GM21360 (cell line): ENCODE measurements at regions not wholly inside any gene's neighbourhood (a gene's known extent, or its start where the extent isn't known, plus 50 kb on each side); places are given as distances from the start of the nearest gene placed in this dataset.

ENCODE experiments used
- ATAC-seq: cut with Tn5 transposase; IDR thresholded peaks from one replicate; pipeline ENCODE4 v1.9.1; 2021; ENCODE audit warnings: mild to moderate bottlenecking, moderate library complexity; ENCODE audit not compliant: unreplicated experiment

DNA sequence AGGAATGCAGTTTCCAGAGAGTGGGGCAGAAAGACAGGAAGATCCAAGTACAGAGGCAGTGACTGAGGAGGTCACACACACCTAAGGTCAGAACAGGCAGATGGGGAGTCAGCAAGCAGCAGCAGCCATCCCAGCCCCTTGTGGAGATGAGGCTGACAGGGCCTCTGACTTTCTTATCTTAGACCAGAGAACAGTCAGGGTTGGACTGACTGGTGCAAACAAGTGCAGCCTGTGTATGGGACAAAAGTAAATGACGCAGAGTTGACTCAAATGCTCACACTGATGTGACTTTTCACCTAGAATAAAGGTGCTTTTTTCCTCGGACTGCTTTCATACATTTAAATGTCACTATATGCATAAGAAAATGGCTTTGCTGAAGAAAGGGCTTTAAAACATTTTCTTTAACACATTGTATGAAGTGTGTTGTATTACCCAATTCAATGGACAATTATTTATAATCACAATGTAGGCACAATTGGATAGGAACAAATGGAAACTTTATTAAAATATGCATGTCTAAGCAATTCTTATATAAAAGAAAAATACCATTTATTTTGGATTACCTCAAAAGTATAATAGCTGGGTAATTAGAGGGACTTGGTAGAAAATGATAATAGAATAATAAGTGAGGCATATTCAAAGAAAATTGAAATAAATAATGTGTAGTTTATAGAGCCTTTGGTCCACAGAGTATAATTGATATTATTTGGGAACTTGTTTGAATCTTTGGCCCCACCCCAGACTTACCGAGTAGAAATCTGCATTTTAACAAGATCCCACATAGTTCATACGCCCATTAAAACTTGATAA lies 1321.5 kb upstream of the CELF4 start:
- ATAC-seq: no peak

DNA sequence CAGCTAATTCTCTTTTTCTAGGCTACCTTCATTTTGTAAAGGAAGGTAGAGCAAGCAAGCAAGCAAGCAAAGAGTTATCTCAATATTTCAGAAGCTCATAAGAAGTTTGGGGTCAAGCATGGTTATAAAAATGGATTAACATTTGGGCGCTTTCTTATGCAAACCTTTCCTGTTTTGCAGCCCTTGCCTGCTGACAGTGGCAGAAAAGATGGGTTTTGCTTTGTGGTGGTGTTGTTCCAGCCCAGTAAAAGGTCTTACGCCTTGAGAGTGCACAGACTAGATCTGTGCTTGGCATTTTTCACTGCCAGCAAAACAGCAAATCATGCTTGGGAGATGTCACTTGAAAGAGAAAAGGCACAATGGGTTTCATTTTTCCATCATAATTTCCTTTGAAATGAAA lies 1320.6 kb upstream of the CELF4 start:
- ATAC-seq: no peak

DNA sequence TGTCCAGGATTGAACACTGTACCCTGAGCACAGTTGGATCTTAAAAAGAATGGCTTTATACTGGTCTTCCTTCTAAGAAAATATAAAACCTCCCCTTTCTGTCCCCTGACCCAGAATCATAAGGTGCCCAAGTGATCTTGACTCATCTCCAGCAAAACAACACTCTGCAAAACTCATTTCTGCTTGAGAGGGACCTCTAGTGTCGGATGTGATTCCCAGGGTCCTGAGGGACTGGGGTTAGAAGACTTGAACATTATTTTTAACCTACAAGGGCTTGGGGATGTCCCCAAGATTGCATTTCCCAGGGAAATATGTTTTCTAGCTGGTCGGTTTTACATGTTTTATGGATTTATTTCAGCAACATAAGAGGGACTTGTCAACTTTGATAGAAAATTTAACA lies 1318.5 kb upstream of the CELF4 start:
- ATAC-seq: no peak

DNA sequence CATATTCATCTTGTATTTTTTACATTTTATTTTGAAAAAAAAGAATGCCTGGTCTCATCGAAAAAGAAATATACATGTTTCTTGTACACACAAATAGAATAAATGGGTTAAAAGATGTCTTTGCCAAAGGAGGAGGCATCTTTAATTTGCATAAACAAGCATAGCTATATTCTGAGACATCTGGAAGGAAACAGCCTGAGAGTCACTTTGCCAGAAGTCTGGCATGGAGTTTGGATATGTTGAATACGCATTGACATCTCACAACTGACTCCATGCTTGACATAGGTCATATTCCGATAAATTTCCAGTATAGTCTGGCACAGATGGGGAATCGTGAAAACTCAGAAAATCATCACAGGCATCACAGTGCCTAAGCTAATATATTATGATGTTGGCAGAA lies 1317.5 kb upstream of the CELF4 start:
- ATAC-seq: no peak

DNA sequence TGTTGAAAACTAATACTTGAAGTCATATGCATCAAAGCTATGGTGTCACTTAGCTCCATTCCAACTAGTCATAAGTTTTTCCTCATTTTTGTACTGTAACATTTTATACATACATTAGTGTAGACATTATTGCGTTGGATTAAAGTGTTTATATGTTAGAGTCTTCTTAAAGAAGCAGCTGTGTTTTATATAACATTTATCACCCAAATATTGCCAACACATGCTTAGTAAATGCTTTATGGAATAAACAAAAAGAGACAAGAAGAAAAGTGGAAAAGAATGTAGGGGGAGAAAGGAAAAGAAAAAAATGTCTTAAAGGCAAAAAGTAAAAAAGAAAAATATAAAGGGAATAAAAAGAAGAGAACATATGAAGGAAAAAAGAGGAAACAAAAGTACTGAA lies 1314.3 kb upstream of the CELF4 start:
- ATAC-seq: no peak

DNA sequence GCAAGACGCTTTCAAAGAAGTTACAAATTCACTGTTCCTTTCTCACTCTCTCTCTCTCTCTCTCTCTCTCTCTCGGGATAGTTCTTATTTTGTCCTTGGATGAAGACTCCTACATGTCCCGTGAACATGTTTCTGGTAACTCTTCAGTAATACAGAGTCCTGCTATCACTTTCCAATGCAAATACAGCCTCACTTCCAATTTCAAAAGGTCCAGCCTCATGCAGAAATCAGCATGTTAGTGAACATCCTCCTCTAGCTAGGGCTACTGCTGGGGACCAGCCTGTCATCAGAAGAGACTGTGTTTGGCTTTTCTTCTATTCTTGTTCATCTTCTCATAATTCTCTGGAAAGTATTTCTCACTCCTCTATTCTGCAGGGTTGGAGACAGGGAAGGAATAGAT lies 1306.7 kb upstream of the CELF4 start:
- ATAC-seq: no peak

DNA sequence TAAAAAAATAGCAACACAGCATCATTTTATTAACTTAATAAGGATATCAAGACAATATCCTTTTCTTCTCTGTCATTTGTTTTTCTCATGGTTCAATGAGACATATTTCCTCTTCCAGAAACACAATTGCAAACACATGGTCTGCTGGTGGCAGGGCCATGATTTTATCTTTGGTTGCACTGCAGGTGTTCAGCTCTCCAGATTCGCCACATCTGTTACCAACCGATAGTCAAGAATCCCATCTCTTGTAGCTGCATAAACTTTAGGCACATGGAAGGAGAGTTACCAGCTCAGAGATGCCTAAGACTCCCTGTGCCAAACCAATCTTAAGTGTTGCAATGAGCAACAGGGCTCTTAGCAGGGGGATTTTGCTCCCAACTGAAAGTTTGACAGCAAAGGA lies 1303.2 kb upstream of the CELF4 start:
- no peak for ATAC-seq

DNA sequence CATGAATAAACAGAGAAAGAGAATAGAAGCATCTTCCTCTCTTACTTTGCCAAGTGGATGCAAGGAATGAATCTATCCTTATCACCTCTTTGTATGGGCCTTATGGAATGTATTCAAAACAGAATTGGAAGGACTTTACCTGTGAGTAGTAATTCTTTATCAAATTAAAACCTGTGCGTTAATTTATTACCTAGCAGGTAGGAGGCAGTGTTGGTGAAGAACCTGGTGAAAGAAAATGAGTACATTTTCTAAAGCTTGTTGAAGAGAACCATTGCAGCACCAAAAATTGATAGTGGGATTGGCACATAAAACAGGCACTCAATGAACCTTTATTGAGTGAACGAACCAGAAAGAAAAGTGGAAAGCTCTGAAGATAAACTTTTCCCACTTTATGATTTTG lies 1302.1 kb upstream of the CELF4 start:
- no peak for ATAC-seq

DNA sequence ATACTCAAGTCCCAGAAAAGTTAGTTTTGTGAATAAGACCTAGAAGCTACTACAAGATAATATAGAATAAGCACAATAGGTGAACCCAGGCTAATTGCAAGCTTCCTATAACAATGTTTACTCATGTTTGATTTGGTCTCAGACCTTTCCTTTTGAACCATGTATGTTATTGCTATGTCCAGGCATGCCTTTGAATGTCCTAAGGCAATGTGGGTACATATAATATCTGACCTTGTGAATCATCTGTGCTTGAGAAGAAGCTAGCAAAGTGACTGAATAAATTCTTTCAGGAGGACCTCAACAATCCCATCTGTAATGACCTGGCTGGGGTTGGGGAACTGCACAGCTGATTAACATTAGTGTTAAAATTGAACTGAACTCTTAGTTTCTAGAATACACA lies 1285.9 kb upstream of the CELF4 start:
- ATAC-seq: no peak

DNA sequence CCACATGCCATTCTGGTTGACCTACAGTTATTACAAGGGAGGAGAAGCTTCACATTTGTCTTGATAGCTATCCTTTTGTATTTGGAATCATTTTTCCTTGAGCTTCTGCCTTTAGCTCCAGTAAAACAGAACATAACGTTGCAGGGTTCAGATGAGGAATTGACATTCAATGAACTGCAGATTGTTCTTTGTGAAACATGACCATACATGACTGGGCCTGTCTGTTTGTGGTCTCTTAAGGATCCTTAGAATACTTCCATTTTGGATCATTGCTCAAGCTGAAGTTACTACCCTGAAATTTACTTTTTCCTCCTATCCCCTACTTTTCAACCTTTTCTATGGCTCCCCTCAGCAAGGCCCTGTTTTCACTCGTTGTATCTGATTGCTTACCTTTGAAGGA lies 1281.7 kb upstream of the CELF4 start:
- no peak for ATAC-seq

DNA sequence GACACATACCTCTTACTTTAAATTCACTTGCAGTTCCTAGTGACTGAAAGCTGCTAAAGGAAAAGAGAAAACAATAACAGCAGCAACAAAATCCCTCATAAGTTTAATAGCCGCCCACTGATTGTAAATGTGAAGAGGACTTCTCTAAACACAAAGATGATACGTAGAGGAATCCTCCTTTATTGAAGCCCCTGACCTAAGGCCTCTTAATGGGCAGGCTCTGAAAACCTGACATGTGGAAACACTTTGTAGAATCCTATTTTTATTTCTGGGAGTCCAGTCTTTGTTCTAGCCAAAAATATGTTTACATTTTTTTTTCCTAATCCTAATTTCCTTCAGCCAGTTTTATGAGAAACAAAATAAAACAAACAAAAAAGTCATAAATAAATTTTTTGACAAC lies 1277.7 kb upstream of the CELF4 start:
- ATAC-seq: no peak

DNA sequence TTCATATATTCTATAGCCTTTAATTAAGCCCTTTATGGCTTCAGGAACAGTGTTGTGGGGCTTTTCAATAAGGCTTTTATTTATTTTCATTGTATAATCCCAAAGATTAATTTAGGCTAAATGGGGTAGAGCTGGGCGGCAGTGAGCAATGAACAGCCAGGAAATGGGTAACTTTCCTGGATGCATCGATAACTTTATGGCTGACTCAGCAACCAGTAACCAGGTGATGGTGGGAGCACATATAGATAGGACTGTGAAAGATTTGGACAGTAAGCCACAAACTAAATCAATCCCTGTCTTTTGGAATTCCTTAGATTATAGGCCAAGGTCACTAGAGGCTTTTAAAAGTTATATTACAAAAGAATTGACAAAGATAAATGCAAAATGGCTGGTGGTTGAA lies 1260.6 kb upstream of the CELF4 start:
- ATAC-seq: no peak

DNA sequence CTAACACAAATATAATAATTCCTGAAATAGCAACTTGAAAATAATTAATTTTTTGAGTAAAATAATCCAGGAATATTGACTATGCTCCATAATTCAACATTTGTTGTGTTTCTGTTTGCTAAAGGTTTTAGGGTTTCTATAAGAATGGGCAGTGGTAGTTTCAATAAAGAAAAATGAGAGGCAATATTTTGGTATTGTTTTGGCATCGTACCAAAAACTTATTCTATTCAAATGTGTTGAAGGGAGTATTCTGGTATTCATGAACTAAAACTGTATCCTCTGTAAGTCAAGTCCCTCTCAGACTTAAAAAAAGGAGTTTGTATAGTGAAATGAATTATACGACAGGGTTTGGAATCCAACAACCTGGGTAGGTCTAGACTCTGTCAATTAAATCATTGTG lies 1245.6 kb upstream of the CELF4 start:
- ATAC-seq: no peak

DNA sequence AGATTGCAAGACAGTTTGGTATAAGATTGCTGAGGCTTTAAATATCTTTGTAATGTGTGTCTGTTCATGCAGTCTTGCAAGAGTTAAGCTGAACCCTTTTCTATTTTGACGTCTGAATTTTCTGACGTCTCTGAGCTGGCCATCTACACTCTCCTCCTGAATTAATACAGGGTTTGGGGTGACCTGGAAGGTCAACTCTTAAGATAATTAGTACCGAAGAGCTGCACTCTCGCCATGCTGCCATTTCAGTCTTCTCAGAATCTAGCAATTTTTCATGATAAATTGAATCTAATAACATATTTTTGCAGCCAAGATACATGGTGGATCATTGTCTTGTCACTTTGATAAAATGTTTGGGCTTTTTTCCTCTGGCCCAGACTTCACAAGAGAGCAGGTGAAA lies 1245.2 kb upstream of the CELF4 start:
- no peak for ATAC-seq

DNA sequence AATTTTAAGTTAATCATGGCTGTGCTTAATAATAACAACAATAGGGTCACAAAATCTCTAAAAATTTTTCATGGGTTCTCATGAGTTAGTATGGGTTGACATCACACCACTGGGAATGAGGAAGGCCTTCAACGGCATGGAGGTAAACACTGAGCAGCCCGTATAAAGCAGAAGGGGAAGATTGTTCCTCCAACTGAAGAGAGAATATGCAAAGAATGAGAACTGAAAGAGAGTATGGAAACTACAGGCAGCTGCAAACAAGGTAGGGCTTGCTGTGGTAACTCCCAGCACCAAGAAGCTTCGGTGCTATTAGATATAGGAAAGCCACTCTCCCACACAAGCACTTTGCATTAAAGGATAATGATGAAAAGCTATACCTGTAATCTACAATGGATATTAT lies 1242.3 kb upstream of the CELF4 start:
- ATAC-seq: no peak

DNA sequence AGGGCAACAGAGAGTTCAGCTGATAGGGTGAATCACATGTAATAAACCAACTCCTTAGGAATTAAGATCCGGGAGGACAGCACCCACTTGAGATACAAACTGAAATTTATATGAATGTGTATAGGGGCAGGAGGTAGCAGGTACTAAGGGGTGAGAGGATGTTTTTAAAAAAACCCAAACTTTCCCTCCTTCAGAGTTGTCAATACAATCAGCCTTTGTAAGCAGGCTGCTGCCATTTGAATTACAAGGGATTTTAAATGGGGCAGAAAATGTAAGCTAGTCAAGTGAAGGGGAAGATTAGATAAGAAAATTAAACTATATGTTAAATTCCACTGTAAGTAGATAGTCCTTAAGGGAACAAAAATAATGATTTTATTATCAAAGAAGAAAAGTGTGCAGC lies 1239.7 kb upstream of the CELF4 start:
- ATAC-seq: no peak

DNA sequence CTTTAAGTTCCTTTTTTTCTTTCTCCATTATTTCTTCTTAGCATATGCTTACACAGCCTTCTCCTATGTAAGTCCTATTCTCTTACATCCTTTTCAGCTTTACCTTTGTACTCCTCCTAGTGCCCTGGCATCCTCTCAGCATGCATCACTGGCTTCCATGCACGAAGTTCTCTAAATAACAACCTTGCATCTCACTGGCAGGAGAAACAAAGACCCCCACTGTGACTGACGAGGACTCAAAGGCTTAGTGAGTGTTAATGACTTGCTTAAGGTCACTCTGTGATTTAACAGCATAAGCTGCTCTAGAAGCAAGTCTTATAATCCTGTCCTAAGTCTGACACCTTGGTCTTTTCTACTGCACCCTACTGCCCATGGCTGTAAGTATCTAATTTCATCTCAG lies 1236.0 kb upstream of the CELF4 start:
- no peak for ATAC-seq

DNA sequence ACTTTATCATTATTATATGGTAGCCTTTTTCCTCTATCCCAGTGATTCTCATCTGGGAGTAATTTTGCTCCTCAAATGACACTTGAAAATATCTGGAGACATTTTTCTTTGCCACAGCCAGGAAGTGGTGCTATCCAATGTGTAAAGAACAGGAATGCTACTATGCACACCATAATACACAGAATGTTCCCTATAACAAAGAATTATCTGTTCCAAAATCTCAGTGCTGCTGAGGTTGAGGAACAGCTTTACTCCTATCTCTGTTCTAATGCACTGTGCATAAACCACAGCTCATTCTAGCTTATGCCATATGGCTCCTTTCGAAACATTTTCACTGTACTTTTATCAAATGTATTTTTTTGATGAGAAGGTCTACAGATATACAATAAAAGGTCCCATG lies 1231.2 kb upstream of the CELF4 start:
- ATAC-seq: no peak

DNA sequence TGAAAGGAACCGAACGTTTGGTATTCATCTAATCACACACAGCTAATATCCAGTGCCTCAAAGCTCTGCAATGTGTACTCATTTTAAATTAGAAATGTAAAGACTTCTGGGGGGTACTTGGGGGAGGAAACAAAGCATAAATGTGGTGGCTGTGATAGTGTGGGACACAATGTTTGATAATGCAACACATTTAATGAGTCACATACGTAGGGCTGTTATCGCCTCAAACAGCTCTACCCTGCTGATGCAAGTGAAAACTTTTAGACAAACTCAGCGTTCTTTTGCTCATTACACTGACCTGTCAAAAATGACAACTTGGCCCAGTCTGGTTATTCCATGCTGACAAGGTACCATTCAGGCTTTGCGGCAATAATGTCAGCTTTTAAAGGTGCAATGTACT lies 1227.1 kb upstream of the CELF4 start:
- no peak for ATAC-seq

DNA sequence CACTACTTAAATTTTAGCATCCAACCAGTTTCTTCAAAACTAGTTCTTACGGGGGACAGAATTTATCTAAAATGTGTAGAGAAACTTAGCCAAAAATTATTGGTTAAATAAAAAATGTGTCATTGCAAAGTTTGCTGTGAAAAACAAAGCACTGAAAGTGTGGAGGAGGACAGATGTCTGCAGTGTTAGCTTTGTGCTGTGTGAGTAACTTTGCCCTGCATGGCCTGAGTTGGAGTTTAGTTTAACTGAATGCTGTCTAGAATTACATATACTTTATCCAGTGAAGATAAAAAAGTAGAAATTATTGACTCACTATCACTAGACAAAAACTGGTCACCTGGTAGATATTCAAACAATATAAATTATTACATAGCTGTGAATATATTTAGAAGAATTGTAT lies 1225.2 kb upstream of the CELF4 start:
- ATAC-seq: no peak

DNA sequence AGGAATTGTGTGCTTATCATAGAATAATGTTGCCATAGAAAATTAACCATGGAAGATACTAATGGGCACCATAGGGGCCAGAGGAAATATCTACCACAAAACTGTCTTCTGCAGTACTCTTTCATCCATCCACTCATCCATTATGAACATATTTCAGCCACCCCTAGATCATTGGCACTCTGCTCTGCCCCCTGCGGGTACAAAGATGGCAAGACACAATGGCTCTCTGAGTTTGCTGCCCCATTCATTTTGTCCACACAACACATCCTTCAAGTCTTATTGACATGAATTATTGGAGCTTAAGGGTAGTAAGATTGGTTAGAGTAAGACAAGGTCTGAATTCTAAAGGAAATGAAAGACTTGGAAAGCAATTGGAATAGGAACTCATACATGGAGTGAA lies 1224.7 kb upstream of the CELF4 start:
- no peak for ATAC-seq

DNA sequence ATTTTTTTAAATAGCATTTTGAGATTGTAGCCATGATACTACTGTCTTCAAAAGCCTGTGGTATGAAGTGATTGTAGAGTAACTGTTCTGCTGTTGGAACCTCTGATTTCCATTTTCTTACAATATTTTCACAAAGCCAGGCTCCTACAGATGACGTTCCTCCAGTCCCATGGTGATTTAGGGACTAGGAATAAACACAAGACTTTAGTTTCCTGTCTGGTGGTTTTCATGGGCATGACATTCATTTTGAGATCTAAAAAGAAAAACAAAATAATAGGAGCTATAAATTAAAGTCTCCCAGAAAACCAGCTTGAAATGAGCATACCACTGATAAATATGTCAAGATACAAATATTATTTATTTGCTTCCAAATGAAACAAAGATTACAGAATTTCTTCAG lies 1223.5 kb upstream of the CELF4 start:
- ATAC-seq: no peak

DNA sequence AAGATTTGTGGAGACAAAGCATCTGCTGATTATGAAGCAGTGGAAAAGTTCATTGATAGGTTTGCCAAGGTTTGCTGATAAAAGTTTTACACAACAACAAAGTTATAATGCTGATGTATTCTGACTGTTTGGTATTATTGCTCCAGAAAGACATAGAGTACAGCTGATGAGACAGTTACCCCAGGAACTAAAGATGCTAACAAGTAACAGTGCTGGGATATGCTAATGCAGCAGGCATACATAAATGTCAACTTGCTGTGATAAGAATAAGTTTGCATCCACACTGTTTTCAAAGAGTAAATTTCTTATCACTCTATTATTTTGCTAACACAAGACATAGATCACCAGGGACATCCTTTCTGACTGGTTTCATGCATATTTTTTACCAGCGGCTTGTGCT lies 1221.3 kb upstream of the CELF4 start:
- no peak for ATAC-seq
